ENCODE measurements at regions not wholly inside any gene's neighbourhood (a gene's known extent, or its start where the extent isn't known, plus 50 kb on each side); places are given as distances from the start of the nearest gene placed in this dataset.

DNA sequence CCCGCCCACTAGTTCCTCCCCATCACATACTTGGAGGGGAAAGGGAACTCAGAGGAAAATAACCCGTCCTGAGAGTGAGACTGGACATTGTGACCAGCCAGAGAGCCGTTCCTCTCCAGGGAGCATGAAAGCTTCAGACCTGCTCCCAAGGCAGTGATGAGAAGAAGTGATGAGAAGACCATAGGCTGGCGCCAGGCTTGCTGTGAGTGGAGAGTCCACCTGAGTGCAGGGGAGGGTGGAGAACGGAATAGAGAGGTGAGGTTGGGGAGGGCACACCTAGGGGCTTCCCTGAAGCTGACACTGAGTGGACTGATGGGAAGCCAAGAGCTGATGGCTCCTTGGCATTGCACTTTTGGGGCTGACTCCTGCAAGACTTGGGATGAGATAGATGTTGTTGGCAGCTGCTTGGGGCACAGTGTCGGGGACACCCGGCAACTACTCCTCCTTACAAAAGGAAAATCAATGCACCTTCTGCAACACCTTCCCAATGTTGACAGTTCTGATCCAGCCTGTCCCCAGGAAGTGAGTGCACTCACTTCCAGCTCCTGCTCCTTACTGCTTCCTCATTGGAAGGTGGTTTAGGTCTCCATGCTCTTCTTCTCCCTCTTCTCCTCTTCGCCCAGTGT is 79.4 kb downstream of the EMX2 start:
- ATAC-seq, result no peak; a peak in 2 of 6 replicates
- Histone ChIP-seq H3K4me1 (no peaks in the 10 kb centered on the region), H3K4me2 (no peak overlapping the region), H3K4me3 (no peak overlapping the region), H3K27ac (no peak overlapping the region), H3K9me3 (no peaks in the 10 kb centered on the region)
- TF ChIP-seq PHF8 (IDR thresholded peaks at IDR 0.05; ENCODE audit: borderline replicate concordance, low read depth), result no peak
- TF ChIP-seq RCOR1 (IDR thresholded peaks at IDR 0.05; ENCODE audit: low read depth, low read length), result no peak
- no peak for TF ChIP-seq MAZ (IDR thresholded peaks at IDR 0.05; ENCODE audit: borderline replicate concordance, low read depth, low read length)
- no peak for TF ChIP-seq NR3C1 (IDR thresholded peaks at IDR 0.05)
- TF ChIP-seq RARB (CRISPR knock-in tag; IDR thresholded peaks at IDR 0.05), result no peak
- no peak for DNase-seq (ENCODE audit: low read depth in 1 of 2, low spot score in 1 of 2)
- 23% methylated on average over 8 of the region's 8 CpGs for WGBS (ENCODE audit: missing lambda C conversion rate)
- ChIA-PET CTCF (no interaction called here), POLR2A (no interaction called here)
- no peak for FAIRE-seq

DNA sequence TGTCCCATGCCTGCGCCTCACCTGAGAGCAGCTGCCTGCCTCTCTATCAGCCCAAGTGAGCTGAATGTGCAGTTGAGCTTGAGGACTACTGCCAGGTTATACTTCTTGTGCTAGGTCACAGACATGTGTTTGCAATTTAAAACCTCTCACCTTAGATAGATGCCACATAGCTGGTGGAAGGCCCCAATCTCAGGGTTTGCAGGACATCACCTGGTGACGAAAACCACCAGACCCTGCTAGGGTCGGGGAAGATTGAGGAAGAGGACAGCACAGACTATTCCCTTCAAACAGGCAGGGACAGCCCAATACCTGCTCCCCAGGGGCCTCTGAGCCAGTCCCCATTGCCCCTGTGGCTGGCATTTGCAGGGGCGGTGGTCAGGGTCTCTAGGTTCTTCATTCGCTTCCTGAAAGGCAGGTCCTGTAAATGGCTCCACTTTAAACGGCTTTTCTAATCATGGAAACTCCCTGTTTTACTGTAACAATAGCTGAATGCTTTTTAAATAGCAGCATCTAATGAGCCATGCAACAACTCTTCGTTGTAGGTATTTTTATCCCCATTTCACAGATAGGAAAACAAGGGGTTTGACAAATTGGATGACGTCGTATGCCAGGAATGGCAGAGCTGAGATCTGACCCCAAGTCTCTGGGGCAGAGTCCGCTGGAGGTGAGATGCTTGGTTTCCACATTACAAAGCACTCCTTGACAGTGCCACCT is 80.1 kb downstream of the EMX2 start:
- FAIRE-seq, result no peak
- ATAC-seq, result no peak
- 54% methylated on average over 10 of the region's 10 CpGs for WGBS (ENCODE audit: missing lambda C conversion rate)

More for the DNA sequence above, 80.1 kb downstream of the EMX2 start:
- POLR2A ChIA-PET, result no interaction called here
- no peaks in the 10 kb centered on the region for H3K9me3 ChIP-seq
- CTCF ChIA-PET, result interaction anchor here (1.5 kb wide), 1 partner anchor 8 kb away, joined by 3 read pairs; no protein-coding TSS in a partner anchor
- H3K4me3 ChIP-seq, result no peak overlapping the region
- no peak overlapping the region for H3K4me2 ChIP-seq
- DNase-seq (ENCODE audit: low read depth in 1 of 2, low spot score in 1 of 2), result no peak
- no peak for TF ChIP-seq BHLHE40 (IDR thresholded peaks at IDR 0.05; ENCODE audit: low read depth, low read length)
- TF ChIP-seq HDAC2 (IDR thresholded peaks at IDR 0.05), result no peak
- TF ChIP-seq ZNF302 (CRISPR knock-in tag; IDR thresholded peaks at IDR 0.05), result no peak
- no peak for TF ChIP-seq HOXB13 (CRISPR knock-in tag; IDR thresholded peaks at IDR 0.05; ENCODE audit: low read depth)
- no peak for TF ChIP-seq PHF8 (IDR thresholded peaks at IDR 0.05; ENCODE audit: borderline replicate concordance, low read depth)
- TF ChIP-seq, protein P1, sequence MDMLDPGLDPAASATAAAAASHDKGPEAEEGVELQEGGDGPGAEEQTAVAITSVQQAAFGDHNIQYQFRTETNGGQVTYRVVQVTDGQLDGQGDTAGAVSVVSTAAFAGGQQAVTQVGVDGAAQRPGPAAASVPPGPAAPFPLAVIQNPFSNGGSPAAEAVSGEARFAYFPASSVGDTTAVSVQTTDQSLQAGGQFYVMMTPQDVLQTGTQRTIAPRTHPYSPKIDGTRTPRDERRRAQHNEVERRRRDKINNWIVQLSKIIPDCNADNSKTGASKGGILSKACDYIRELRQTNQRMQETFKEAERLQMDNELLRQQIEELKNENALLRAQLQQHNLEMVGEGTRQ (IDR thresholded peaks at IDR 0.05), result no peak
- no peak for TF ChIP-seq CEBPB (IDR thresholded peaks at IDR 0.05)
- no peak for TF ChIP-seq CHD2 (IDR thresholded peaks at IDR 0.05; ENCODE audit: low read length, partially characterized antibody)
- TF ChIP-seq ZC3H11A (IDR thresholded peaks at IDR 0.05), result no peak
- TF ChIP-seq NFE2L2 (conservative IDR thresholded peaks at IDR 0.05; ENCODE audit: low read length), result no peak
- TF ChIP-seq ZSCAN20 (CRISPR knock-in tag; IDR thresholded peaks at IDR 0.05), result no peak
- TF ChIP-seq CHD4 (IDR thresholded peaks at IDR 0.05; ENCODE audit: borderline replicate concordance), result no peak
- TF ChIP-seq, protein P2, sequence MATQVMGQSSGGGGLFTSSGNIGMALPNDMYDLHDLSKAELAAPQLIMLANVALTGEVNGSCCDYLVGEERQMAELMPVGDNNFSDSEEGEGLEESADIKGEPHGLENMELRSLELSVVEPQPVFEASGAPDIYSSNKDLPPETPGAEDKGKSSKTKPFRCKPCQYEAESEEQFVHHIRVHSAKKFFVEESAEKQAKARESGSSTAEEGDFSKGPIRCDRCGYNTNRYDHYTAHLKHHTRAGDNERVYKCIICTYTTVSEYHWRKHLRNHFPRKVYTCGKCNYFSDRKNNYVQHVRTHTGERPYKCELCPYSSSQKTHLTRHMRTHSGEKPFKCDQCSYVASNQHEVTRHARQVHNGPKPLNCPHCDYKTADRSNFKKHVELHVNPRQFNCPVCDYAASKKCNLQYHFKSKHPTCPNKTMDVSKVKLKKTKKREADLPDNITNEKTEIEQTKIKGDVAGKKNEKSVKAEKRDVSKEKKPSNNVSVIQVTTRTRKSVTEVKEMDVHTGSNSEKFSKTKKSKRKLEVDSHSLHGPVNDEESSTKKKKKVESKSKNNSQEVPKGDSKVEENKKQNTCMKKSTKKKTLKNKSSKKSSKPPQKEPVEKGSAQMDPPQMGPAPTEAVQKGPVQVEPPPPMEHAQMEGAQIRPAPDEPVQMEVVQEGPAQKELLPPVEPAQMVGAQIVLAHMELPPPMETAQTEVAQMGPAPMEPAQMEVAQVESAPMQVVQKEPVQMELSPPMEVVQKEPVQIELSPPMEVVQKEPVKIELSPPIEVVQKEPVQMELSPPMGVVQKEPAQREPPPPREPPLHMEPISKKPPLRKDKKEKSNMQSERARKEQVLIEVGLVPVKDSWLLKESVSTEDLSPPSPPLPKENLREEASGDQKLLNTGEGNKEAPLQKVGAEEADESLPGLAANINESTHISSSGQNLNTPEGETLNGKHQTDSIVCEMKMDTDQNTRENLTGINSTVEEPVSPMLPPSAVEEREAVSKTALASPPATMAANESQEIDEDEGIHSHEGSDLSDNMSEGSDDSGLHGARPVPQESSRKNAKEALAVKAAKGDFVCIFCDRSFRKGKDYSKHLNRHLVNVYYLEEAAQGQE (IDR thresholded peaks at IDR 0.05), result no peak
- no peak for TF ChIP-seq MAFK (IDR thresholded peaks at IDR 0.05; ENCODE audit: partially characterized antibody)
- no peak for TF ChIP-seq BCL3 (IDR thresholded peaks at IDR 0.05)
- no peak for TF ChIP-seq FOSB (CRISPR knock-in tag; IDR thresholded peaks at IDR 0.05)
- no peak for TF ChIP-seq CTCF (IDR thresholded peaks at IDR 0.05)
- TF ChIP-seq RAD21 (conservative IDR thresholded peaks at IDR 0.05 in 1 of 2, IDR thresholded peaks at IDR 0.05 in 1 of 2), result no peak
- TF ChIP-seq POLR2AphosphoS2 (conservative IDR thresholded peaks at IDR 0.05; ENCODE audit: low read length), result no peak
- TF ChIP-seq E2F6 (IDR thresholded peaks at IDR 0.05; ENCODE audit: borderline replicate concordance, low read depth), result no peak
- no peak overlapping the region for H3K27ac ChIP-seq
- no peaks in the 10 kb centered on the region for H3K4me1 ChIP-seq

All from A549 (cell line).